ENCODE measurements at regions not wholly inside any gene's neighbourhood (a gene's known extent, or its start where the extent isn't known, plus 50 kb on each side); places are given as distances from the start of the nearest gene placed in this dataset.

GRCh38 chr6:168374541-168375071 lies 55.0 kb upstream of the DACT2 start:
- ATAC-seq, result no peak
- Histone ChIP-seq H3K27me3 (no peaks in the 10 kb centered on the region), H3K27ac (no peak overlapping the region), H3K9me3 (no peaks in the 10 kb centered on the region), H3K4me3 (no peak overlapping the region), H3K36me3 (no peaks in the 10 kb centered on the region), H3K4me1 (peaks cover 0 to 5% (median 0%) of the 10 kb centered on the region in 3 donors)
- DNase-seq, result peak in 2 of 6 donors; percentile 42 to 45
- WGBS, 2 donors, result 93% methylated on average over 15 of the region's 15 CpGs
- no peak for FAIRE-seq
- intact Hi-C loops (cut with DNase I), result loop anchor here in 2 of 3 donors (5.0 to 10.0 kb wide), 2 partner anchors 500 to 508 kb away; no protein-coding TSS in a partner anchor
- no peak for TF ChIP-seq CTCF (IDR thresholded peaks at IDR 0.05)

GRCh38 chr6:168376120-168376519 lies 56.5 kb upstream of the DACT2 start:
- no peak for ATAC-seq
- Histone ChIP-seq H3K27ac (no peak overlapping the region), H3K4me3 (no peak overlapping the region), H3K4me1 (peaks cover 0 to 5% (median 0%) of the 10 kb centered on the region in 3 donors), H3K36me3 (no peaks in the 10 kb centered on the region), H3K9me3 (no peaks in the 10 kb centered on the region), H3K27me3 (no peaks in the 10 kb centered on the region)
- no peak for FAIRE-seq
- no peak for TF ChIP-seq CTCF (IDR thresholded peaks at IDR 0.05)
- DNase-seq, result no peak
- WGBS, 2 donors, result 90 to 94% methylated on average over 9 of the region's 9 CpGs
- intact Hi-C loops (cut with DNase I), result loop anchor here in 1 of 3 donors (10.0 kb wide), 1 partner anchor 499 kb away; no protein-coding TSS in a partner anchor

- Histone ChIP-seq H3K4me3 (no peak overlapping the region), H3K36me3 (no peaks in the 10 kb centered on the region), H3K4me1 (peaks cover 0 to 5% (median 0%) of the 10 kb centered on the region in 3 donors), H3K27ac (no peak overlapping the region), H3K9me3 (no peaks in the 10 kb centered on the region), H3K27me3 (no peaks in the 10 kb centered on the region)
- ATAC-seq, result peak in 1 of 4 donors; percentile 16
- FAIRE-seq, result no peak
- DNase-seq, result peak in 2 of 6 donors; percentile 30 to 36
- WGBS, 2 donors, result 75 to 84% methylated on average over 19 of the region's 19 CpGs
- intact Hi-C loops (cut with DNase I), result loop anchor here in 1 of 3 donors (10.0 kb wide), 1 partner anchor 498 kb away; no protein-coding TSS in a partner anchor
- TF ChIP-seq CTCF (IDR thresholded peaks at IDR 0.05), result no peak
These were observed 57.4 kb upstream of the DACT2 start for GRCh38 chr6:168376811-168377483.

- no peak for FAIRE-seq
These were observed 57.9 kb upstream of the DACT2 start for GRCh38 chr6:168377484-168377855.

More at GRCh38 chr6:168377484-168377855, 57.9 kb upstream of the DACT2 start:
- no peak overlapping the region for H3K4me3 ChIP-seq
- H3K27me3 ChIP-seq, result no peaks in the 10 kb centered on the region
- H3K9me3 ChIP-seq, result no peaks in the 10 kb centered on the region
- ATAC-seq, result peak in 3 of 4 donors; percentile 38 to 51 (median 45)
- 47 to 55% methylated on average over 17 of the region's 17 CpGs for WGBS, 2 donors
- no peak for TF ChIP-seq CTCF (IDR thresholded peaks at IDR 0.05)
- H3K36me3 ChIP-seq, result no peaks in the 10 kb centered on the region
- DNase-seq, result peak in 2 of 6 donors; percentile 36 to 53
- intact Hi-C loops (cut with DNase I), result loop anchor here in 1 of 3 donors (10.0 kb wide), 1 partner anchor 497 kb away; no protein-coding TSS in a partner anchor
- H3K4me1 ChIP-seq, result peaks cover 0 to 5% (median 0%) of the 10 kb centered on the region in 3 donors
- no peak overlapping the region for H3K27ac ChIP-seq
